ENCODE measurements at regions not wholly inside any gene's neighbourhood (a gene's known extent, or its start where the extent isn't known, plus 50 kb on each side); places are given as distances from the start of the nearest gene placed in this dataset.

DNA sequence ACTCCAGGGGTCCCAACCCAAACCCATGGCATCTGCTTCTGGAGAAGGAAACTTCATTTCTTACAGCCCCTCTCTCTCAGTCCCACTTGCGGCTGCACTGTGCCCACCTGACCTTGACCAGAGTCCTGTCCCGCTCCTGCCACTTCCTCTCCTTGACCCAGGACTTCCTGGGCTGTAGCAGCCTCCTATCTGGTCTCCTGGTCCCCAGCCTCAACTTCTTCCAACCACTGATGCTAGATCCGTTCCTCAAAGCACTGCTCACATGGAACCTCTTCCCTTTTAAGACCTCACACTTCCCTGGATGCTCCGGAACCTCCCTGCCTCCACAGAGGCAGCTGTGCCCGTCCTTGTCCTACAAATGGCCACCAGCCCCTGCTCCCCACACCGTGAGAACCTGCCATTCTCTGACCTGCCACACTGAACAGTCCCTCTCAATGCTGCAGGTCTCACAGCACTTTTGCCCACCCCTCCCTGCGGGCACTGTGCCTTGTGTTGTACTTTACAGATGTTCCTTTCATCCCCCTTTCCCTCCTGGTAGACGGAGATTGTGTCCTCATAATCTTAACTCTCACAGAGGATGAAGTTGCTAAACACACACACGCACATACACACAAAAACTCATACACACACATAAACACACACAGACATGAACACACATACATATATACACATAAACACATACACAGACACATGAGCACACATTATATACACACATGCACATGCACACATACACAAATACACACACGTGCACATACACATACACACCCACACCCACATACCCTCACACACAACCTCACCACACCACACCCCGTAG, 59.6 kb upstream of the NXT1 start:
- Mint-ChIP-seq H3K4me1 (ENCODE audit: low read depth, unreplicated experiment) (no peaks in the 10 kb centered on the region), H3K36me3 (ENCODE audit: unreplicated experiment) (no peaks in the 10 kb centered on the region), H3K9me3 (ENCODE audit: unreplicated experiment) (peaks cover 7% of the 10 kb centered on the region), H3K27ac (ENCODE audit: unreplicated experiment) (no peak overlapping the region), H3K4me3 (ENCODE audit: unreplicated experiment) (no peak overlapping the region), H3K27me3 (ENCODE audit: unreplicated experiment) (peaks cover 8% of the 10 kb centered on the region)
- TF ChIP-seq, protein P1, sequence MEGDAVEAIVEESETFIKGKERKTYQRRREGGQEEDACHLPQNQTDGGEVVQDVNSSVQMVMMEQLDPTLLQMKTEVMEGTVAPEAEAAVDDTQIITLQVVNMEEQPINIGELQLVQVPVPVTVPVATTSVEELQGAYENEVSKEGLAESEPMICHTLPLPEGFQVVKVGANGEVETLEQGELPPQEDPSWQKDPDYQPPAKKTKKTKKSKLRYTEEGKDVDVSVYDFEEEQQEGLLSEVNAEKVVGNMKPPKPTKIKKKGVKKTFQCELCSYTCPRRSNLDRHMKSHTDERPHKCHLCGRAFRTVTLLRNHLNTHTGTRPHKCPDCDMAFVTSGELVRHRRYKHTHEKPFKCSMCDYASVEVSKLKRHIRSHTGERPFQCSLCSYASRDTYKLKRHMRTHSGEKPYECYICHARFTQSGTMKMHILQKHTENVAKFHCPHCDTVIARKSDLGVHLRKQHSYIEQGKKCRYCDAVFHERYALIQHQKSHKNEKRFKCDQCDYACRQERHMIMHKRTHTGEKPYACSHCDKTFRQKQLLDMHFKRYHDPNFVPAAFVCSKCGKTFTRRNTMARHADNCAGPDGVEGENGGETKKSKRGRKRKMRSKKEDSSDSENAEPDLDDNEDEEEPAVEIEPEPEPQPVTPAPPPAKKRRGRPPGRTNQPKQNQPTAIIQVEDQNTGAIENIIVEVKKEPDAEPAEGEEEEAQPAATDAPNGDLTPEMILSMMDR (IDR thresholded peaks at IDR 0.05; ENCODE audit: partially characterized antibody, unreplicated experiment) = no peak
- DNase-seq = no peak

DNA sequence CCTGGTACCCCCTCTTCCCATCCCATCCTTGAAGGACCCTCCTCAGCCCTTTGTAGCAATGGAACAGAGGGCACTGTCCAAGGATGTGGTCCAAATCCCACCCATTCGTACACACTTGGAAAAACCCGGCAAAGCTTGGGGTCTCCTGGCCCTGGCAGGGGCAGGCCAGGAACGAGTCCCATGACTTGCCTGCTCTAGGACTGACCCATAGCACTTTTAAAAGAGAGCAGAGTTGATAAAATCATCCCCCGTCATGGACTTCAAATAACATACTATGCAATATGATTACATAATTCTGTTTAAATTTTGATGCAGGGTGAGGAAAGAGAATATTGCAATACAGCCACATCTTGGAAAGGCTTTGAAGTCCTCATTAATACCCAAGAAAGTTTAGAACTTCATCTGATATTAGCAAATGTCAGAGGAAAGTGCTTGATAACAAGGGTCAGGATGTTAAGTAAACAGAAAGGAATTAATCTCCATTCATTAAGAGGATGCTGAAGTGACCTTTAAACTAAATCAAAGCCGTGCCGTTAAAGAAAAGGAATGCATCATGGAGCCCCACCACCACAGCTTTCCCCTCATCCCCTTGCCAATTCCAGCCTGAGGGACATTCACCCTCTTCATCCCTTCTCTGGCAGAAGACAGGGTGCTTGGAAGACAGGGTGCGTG, 60.7 kb upstream of the NXT1 start:
- no peak overlapping the region for H3K4me3 Mint-ChIP-seq (ENCODE audit: unreplicated experiment)
- no peaks in the 10 kb centered on the region for H3K4me1 Mint-ChIP-seq (ENCODE audit: low read depth, unreplicated experiment)
- H3K36me3 Mint-ChIP-seq (ENCODE audit: unreplicated experiment) = no peaks in the 10 kb centered on the region
- DNase-seq = no peak
- H3K27me3 Mint-ChIP-seq (ENCODE audit: unreplicated experiment) = peaks cover 8% of the 10 kb centered on the region
- peaks cover 6% of the 10 kb centered on the region for H3K9me3 Mint-ChIP-seq (ENCODE audit: unreplicated experiment)
- TF ChIP-seq, protein P1 (IDR thresholded peaks at IDR 0.05; ENCODE audit: partially characterized antibody, unreplicated experiment) = no peak
- H3K27ac Mint-ChIP-seq (ENCODE audit: unreplicated experiment) = no peak overlapping the region

DNA sequence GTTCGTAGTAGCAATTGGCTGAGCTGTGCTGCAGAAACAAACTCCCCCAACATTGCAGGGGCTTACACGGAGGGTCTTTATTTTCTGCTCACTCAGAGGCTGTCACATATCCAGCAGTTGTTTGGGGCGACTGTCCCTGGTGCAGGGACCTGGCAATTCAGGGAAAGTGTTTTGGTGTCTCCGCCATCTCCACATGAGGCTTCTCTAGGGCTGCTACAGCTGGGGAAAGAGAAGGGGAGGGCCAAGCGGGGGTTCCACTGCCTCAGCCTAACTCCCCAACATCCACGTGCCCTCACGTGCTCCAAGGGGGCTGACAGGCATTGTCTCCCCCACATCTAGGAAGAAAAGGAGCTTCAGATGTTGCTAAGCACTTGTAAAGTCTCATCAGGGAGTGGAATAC, 61.3 kb upstream of the NXT1 start:
- Mint-ChIP-seq H3K36me3 (ENCODE audit: unreplicated experiment) (no peaks in the 10 kb centered on the region), H3K4me3 (ENCODE audit: unreplicated experiment) (no peak overlapping the region), H3K27ac (ENCODE audit: unreplicated experiment) (no peak overlapping the region), H3K27me3 (ENCODE audit: unreplicated experiment) (peaks cover 4% of the 10 kb centered on the region), H3K4me1 (ENCODE audit: low read depth, unreplicated experiment) (no peaks in the 10 kb centered on the region), H3K9me3 (ENCODE audit: unreplicated experiment) (peaks cover 3% of the 10 kb centered on the region)
- DNase-seq = no peak
- TF ChIP-seq, protein P1 (IDR thresholded peaks at IDR 0.05; ENCODE audit: partially characterized antibody, unreplicated experiment) = no peak

DNA sequence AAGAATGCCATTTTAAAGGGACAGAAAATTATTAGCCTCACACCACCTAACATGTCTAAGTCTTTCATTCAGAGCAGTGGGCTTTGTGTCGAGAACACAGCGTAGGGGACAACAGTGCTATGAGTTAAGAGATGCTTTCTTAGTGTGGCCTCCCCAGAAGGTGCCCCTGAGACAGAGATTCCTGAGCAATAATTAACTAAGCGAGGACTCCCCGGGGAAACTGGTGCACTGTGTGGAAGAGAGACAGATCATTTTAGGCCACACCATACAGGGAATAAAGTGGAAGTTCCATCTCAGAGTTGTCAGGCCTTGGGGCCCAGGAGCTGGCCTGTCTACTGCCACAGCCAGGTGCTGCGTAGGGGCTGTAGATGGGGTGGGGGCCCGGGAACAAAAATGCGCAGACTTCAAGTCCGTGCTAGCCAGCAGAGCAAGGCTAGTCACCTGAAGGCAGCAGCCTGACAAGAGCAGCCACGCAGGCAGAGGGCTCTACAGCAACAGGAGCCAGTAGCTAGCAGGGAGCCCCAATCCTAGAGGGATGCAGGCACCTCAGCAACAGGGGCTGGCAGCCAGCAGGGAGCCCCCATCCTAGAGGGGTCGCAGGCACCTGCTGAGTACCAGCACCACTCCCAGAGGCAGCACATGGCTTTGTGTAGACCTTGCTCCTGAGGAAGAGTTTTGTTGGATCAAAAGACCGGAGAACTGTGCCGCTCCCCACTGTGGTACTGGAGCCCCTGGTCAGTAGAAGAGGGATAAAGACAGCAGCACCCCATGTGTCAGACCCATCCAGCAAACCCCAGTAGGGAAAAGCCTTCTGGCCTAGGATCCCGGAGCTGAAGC, 63.0 kb upstream of the NXT1 start:
- Mint-ChIP-seq H3K27me3 (ENCODE audit: unreplicated experiment) (peaks cover 4% of the 10 kb centered on the region), H3K4me3 (ENCODE audit: unreplicated experiment) (no peak overlapping the region), H3K27ac (ENCODE audit: unreplicated experiment) (no peak overlapping the region), H3K36me3 (ENCODE audit: unreplicated experiment) (no peaks in the 10 kb centered on the region), H3K9me3 (ENCODE audit: unreplicated experiment) (peaks cover 1% of the 10 kb centered on the region), H3K4me1 (ENCODE audit: low read depth, unreplicated experiment) (no peaks in the 10 kb centered on the region)
- TF ChIP-seq, protein P1 (IDR thresholded peaks at IDR 0.05; ENCODE audit: partially characterized antibody, unreplicated experiment) = no peak
- no peak for DNase-seq

All from glutamatergic neuron (in vitro differentiated cells).